Trophoblast cell (in vitro differentiated cells and primary cell): ENCODE measurements at regions not wholly inside any gene's neighbourhood (a gene's known extent, or its start where the extent isn't known, plus 50 kb on each side); places are given as distances from the start of the nearest gene placed in this dataset.

Experiments used
- DNase-seq, 2 donors: peaks; one replicate each; pipeline ENCODE4 v3.0.0-alpha.2; 2016
- H2AFZ ChIP-seq: 2 replicates; pipeline ENCODE4 v1.6.1; 2013; ENCODE audit warnings: low read length, moderate library complexity, mild to moderate bottlenecking; ENCODE audit not compliant: insufficient read depth, poor library complexity
- H2AK5ac ChIP-seq: 2 replicates; pipeline ENCODE4 v1.6.1; 2013; ENCODE audit warnings: mild to moderate bottlenecking, low read length
- H2BK120ac ChIP-seq: 2 replicates; pipeline ENCODE4 v1.6.1; 2013; ENCODE audit warnings: low read length, mild to moderate bottlenecking, moderate library complexity; ENCODE audit not compliant: insufficient read depth, poor library complexity
- H2BK12ac ChIP-seq: 2 replicates; pipeline ENCODE4 v1.6.1; 2013; ENCODE audit warnings: mild to moderate bottlenecking, low read length, moderate library complexity
- H2BK5ac ChIP-seq: 2 replicates; pipeline ENCODE4 v1.6.1; 2013; ENCODE audit warnings: low read length, low read depth, moderate library complexity, mild to moderate bottlenecking; ENCODE audit not compliant: poor library complexity
- H3K14ac ChIP-seq: 2 replicates; pipeline ENCODE4 v1.6.1; 2013; ENCODE audit warnings: mild to moderate bottlenecking, low read length
- H3K18ac ChIP-seq: 2 replicates; pipeline ENCODE4 v1.6.1; 2013; ENCODE audit warnings: mild to moderate bottlenecking, low read length
- H3K23ac ChIP-seq: 2 replicates; pipeline ENCODE4 v1.6.1; 2013; ENCODE audit warnings: low read length
- H3K27ac ChIP-seq: 2 replicates; pipeline ENCODE4 v1.5.1; 2013; ENCODE audit warnings: low read depth, mild to moderate bottlenecking, inconsistent platforms, low read length, moderate library complexity
- H3K27me3 ChIP-seq: 2 replicates; pipeline ENCODE4 v1.6.1; 2013; ENCODE audit warnings: inconsistent platforms, mild to moderate bottlenecking, low read length, moderate library complexity; ENCODE audit not compliant: insufficient read depth
- H3K36me3 ChIP-seq, 2 experiments: 1 replicate in 1 of 2; 2 replicates in 1 of 2; pipeline ENCODE4 v1.6.1; 2013; ENCODE audit warnings: low read length in 2 of 2, mild to moderate bottlenecking in 2 of 2, moderate library complexity in 1 of 2; ENCODE audit not compliant: insufficient read depth in 2 of 2, control insufficient read depth in 1 of 2
- H3K4ac ChIP-seq: 2 replicates; pipeline ENCODE4 v1.6.1; 2013; ENCODE audit warnings: low read depth, mild to moderate bottlenecking, low read length, moderate library complexity
- H3K4me1 ChIP-seq, 2 experiments: 1 replicate in 1 of 2; 2 replicates in 1 of 2; pipeline ENCODE4 v1.6.1; 2013; ENCODE audit warnings: low read length in 2 of 2, mild to moderate bottlenecking in 2 of 2, moderate library complexity in 1 of 2; ENCODE audit not compliant: insufficient read depth in 2 of 2, control insufficient read depth in 1 of 2
- H3K4me2 ChIP-seq: 2 replicates; pipeline ENCODE4 v1.6.1; 2013; ENCODE audit warnings: inconsistent platforms, mild to moderate bottlenecking, low read length, moderate library complexity
- H3K4me3 ChIP-seq: 2 replicates; pipeline ENCODE4 v1.5.1; 2013; ENCODE audit warnings: mild to moderate bottlenecking, low read depth, low read length, inconsistent platforms
- H3K79me1 ChIP-seq: one replicate; pipeline ENCODE4 v1.6.1; 2013; ENCODE audit warnings: low read length
- H3K79me2 ChIP-seq: 2 replicates; pipeline ENCODE4 v1.6.1; 2013; ENCODE audit warnings: low read length, mild to moderate bottlenecking; ENCODE audit not compliant: control insufficient read depth, insufficient read depth, poor library complexity
- H3K9ac ChIP-seq: 2 replicates; pipeline ENCODE4 v1.6.1; 2013; ENCODE audit warnings: mild to moderate bottlenecking, low read length
- H3K9me3 ChIP-seq: 2 replicates; pipeline ENCODE4 v1.6.1; 2013; ENCODE audit warnings: low read depth, mild to moderate bottlenecking, control low read depth, inconsistent platforms, low read length; ENCODE audit not compliant: insufficient read depth
- H4K12ac ChIP-seq: 2 replicates; pipeline ENCODE4 v1.6.1; 2013; ENCODE audit warnings: low read depth, mild to moderate bottlenecking, low read length, moderate library complexity
- H4K8ac ChIP-seq: 2 replicates; pipeline ENCODE4 v1.6.1; 2013; ENCODE audit warnings: low read depth, mild to moderate bottlenecking, low read length, moderate library complexity
- H4K91ac ChIP-seq: one replicate; pipeline ENCODE4 v1.6.1; 2013; ENCODE audit warnings: low read depth, mild to moderate bottlenecking, low read length, moderate library complexity
- WGBS: extraction: QIAGEN DNeasy Blood & Tissue Kit; methylation state at CpG from one replicate; pipeline ENCODE4 v1.1.7; 2013; ENCODE audit warnings: missing lambda C conversion rate; ENCODE audit not compliant: insufficient read length, insufficient coverage; ENCODE audit errors: extremely low coverage; 5-methylcytosine and 5-hydroxymethylcytosine counted together

- H2AK5ac ChIP-seq, result no peak overlapping the region
- H3K4me1 ChIP-seq, result no peaks in the 10 kb centered on the region
- no peaks in the 10 kb centered on the region for H3K79me2 ChIP-seq
- no peak overlapping the region for H3K23ac ChIP-seq
- H3K18ac ChIP-seq, result no peak overlapping the region
- no peak overlapping the region for H3K4me2 ChIP-seq
- H4K12ac ChIP-seq, result no peak overlapping the region
- no peak overlapping the region for H4K8ac ChIP-seq
- H4K91ac ChIP-seq, result no peak overlapping the region
- no peak overlapping the region for H2BK12ac ChIP-seq
- H3K9ac ChIP-seq, result no peak overlapping the region
- WGBS, result no CpG with 5 or more reads among the region's 3 CpGs
- no peaks in the 10 kb centered on the region for H3K27me3 ChIP-seq
- no peaks in the 10 kb centered on the region for H3K36me3 ChIP-seq
- DNase-seq, result no peak
- no peak overlapping the region for H3K14ac ChIP-seq
- H2AFZ ChIP-seq, result no peak overlapping the region
- H3K27ac ChIP-seq, result no peak overlapping the region
- H2BK120ac ChIP-seq, result no peak overlapping the region
- no peak overlapping the region for H3K4ac ChIP-seq
- H3K79me1 ChIP-seq, result no peaks in the 10 kb centered on the region
- H3K9me3 ChIP-seq, result no peaks in the 10 kb centered on the region
- H2BK5ac ChIP-seq, result no peak overlapping the region
- no peak overlapping the region for H3K4me3 ChIP-seq
Measured at GRCh38 chr6:84908304-84908904, 144.0 kb upstream of the TBX18 start.

- H3K27me3 ChIP-seq, result no peaks in the 10 kb centered on the region
- H3K9ac ChIP-seq, result no peak overlapping the region
- H4K8ac ChIP-seq, result no peak overlapping the region
- no peaks in the 10 kb centered on the region for H3K9me3 ChIP-seq
- no peak overlapping the region for H4K91ac ChIP-seq
- no peak for DNase-seq
- no peak overlapping the region for H2AK5ac ChIP-seq
- H4K12ac ChIP-seq, result no peak overlapping the region
- no peaks in the 10 kb centered on the region for H3K4me1 ChIP-seq
- H3K79me1 ChIP-seq, result no peaks in the 10 kb centered on the region
- H3K79me2 ChIP-seq, result no peaks in the 10 kb centered on the region
- H3K4ac ChIP-seq, result no peak overlapping the region
- no peak overlapping the region for H3K23ac ChIP-seq
- no peak overlapping the region for H3K27ac ChIP-seq
- no CpG with 5 or more reads among the region's 3 CpGs for WGBS
- H3K18ac ChIP-seq, result no peak overlapping the region
- H2BK120ac ChIP-seq, result no peak overlapping the region
- H3K4me2 ChIP-seq, result no peak overlapping the region
- no peak overlapping the region for H3K4me3 ChIP-seq
- H2BK12ac ChIP-seq, result no peak overlapping the region
- no peak overlapping the region for H2AFZ ChIP-seq
- H3K36me3 ChIP-seq, result no peaks in the 10 kb centered on the region
- no peak overlapping the region for H2BK5ac ChIP-seq
- H3K14ac ChIP-seq, result no peak overlapping the region
Measured at GRCh38 chr6:84906514-84906913, 142.1 kb upstream of the TBX18 start.

- H3K4me3 ChIP-seq, result no peak overlapping the region
- H3K79me2 ChIP-seq, result no peaks in the 10 kb centered on the region
- no CpG with 5 or more reads among the region's 1 CpG for WGBS
- no peak overlapping the region for H2BK12ac ChIP-seq
- H3K23ac ChIP-seq, result no peak overlapping the region
- no peak overlapping the region for H3K4ac ChIP-seq
- no peak overlapping the region for H4K91ac ChIP-seq
- H3K4me2 ChIP-seq, result no peak overlapping the region
- H3K79me1 ChIP-seq, result no peaks in the 10 kb centered on the region
- no peak overlapping the region for H3K9ac ChIP-seq
- H2AFZ ChIP-seq, result no peak overlapping the region
- no peak for DNase-seq
- no peaks in the 10 kb centered on the region for H3K36me3 ChIP-seq
- H3K14ac ChIP-seq, result no peak overlapping the region
- no peak overlapping the region for H4K8ac ChIP-seq
- H2BK120ac ChIP-seq, result no peak overlapping the region
- no peaks in the 10 kb centered on the region for H3K27me3 ChIP-seq
- H2AK5ac ChIP-seq, result no peak overlapping the region
- H3K27ac ChIP-seq, result no peak overlapping the region
- no peaks in the 10 kb centered on the region for H3K4me1 ChIP-seq
- H3K9me3 ChIP-seq, result no peaks in the 10 kb centered on the region
- no peak overlapping the region for H4K12ac ChIP-seq
- H3K18ac ChIP-seq, result no peak overlapping the region
- no peak overlapping the region for H2BK5ac ChIP-seq
Measured at GRCh38 chr6:84905823-84906222, 141.4 kb upstream of the TBX18 start.

- no peak for DNase-seq
- Histone ChIP-seq H3K18ac (no peak overlapping the region), H3K27ac (no peak overlapping the region), H4K91ac (no peak overlapping the region), H4K8ac (no peak overlapping the region), H3K4me1 (no peaks in the 10 kb centered on the region), H3K36me3 (no peaks in the 10 kb centered on the region), H2AFZ (no peak overlapping the region), H2BK120ac (no peak overlapping the region), H3K14ac (no peak overlapping the region), H3K4me3 (no peak overlapping the region), H3K9ac (no peak overlapping the region), H3K27me3 (no peaks in the 10 kb centered on the region), H3K4me2 (no peak overlapping the region), H4K12ac (no peak overlapping the region), H2BK5ac (no peak overlapping the region), H3K4ac (no peak overlapping the region), H3K9me3 (no peaks in the 10 kb centered on the region), H3K79me2 (no peaks in the 10 kb centered on the region), H2AK5ac (no peak overlapping the region), H2BK12ac (no peak overlapping the region), H3K79me1 (no peaks in the 10 kb centered on the region), H3K23ac (no peak overlapping the region)
- WGBS, result no CpG with 5 or more reads among the region's 3 CpGs
Measured at GRCh38 chr6:84902354-84902928, 138.0 kb upstream of the TBX18 start.
